ELF-1 (cell line): ENCODE measurements at regions not wholly inside any gene's neighbourhood (a gene's known extent, or its start where the extent isn't known, plus 50 kb on each side); places are given as distances from the start of the nearest gene placed in this dataset.

Experiments used
- DNase-seq: peaks from one replicate; pipeline ENCODE4 v3.0.0-alpha.2; 2016; ENCODE audit warnings: low read depth, low spot score

- no peak for DNase-seq
Observed at GRCh38 chr10:121171825-121172787, 320.9 kb downstream of the WDR11 start.

GRCh38 chr10:121179006-121179405 lies 327.8 kb downstream of the WDR11 start:
- no peak for DNase-seq

- no peak for DNase-seq
Observed at GRCh38 chr10:121182219-121182618, 331.1 kb downstream of the WDR11 start.

- DNase-seq: no peak
Observed at GRCh38 chr10:121183236-121183635, 332.1 kb downstream of the WDR11 start.

GRCh38 chr10:121183707-121184106 lies 332.5 kb downstream of the WDR11 start:
- DNase-seq: no peak

GRCh38 chr10:121185816-121186455 lies 334.8 kb downstream of the WDR11 start:
- no peak for DNase-seq

- no peak for DNase-seq
Observed at GRCh38 chr10:121187391-121187790, 336.2 kb downstream of the WDR11 start.

GRCh38 chr10:121188005-121188404 lies 336.8 kb downstream of the WDR11 start:
- peak; percentile 47 for DNase-seq

GRCh38 chr10:121189066-121189465 lies 337.9 kb downstream of the WDR11 start:
- no peak for DNase-seq

- no peak for DNase-seq
Observed at GRCh38 chr10:121194696-121195523, 343.7 kb downstream of the WDR11 start.

GRCh38 chr10:121195524-121195910 lies 344.4 kb downstream of the WDR11 start:
- no peak for DNase-seq

GRCh38 chr10:121199081-121199480 lies 347.9 kb downstream of the WDR11 start:
- no peak for DNase-seq

GRCh38 chr10:121205625-121206024 lies 354.5 kb downstream of the WDR11 start:
- DNase-seq: no peak

- DNase-seq: no peak
Observed at GRCh38 chr10:121211446-121211845, 360.3 kb downstream of the WDR11 start.

- no peak for DNase-seq
Observed at GRCh38 chr10:121213437-121213836, 362.3 kb downstream of the WDR11 start.

- no peak for DNase-seq
Observed at GRCh38 chr10:121216295-121216694, 365.1 kb downstream of the WDR11 start.

- no peak for DNase-seq
Observed at GRCh38 chr10:121216721-121217181, 365.6 kb downstream of the WDR11 start.

- no peak for DNase-seq
Observed at GRCh38 chr10:121217331-121217730, 366.2 kb downstream of the WDR11 start.

GRCh38 chr10:121221072-121221471 lies 369.9 kb downstream of the WDR11 start:
- no peak for DNase-seq

GRCh38 chr10:121221991-121222390 lies 370.8 kb downstream of the WDR11 start:
- no peak for DNase-seq

- no peak for DNase-seq
Observed at GRCh38 chr10:121222842-121223241, 371.7 kb downstream of the WDR11 start.

- no peak for DNase-seq
Observed at GRCh38 chr10:121231079-121231478, 367.2 kb downstream of the FGFR2 start.
